Natural killer cell treated with Interleukin-12 subunit alpha and Interleukin-12 subunit beta and Interleukin-15 and Interleukin-18, amount 100 ng/mL, for 72 hours (primary cell): ENCODE measurements at regions not wholly inside any gene's neighbourhood (a gene's known extent, or its start where the extent isn't known, plus 50 kb on each side); places are given as distances from the start of the nearest gene placed in this dataset.
"Not testable (repeated sequence)": the region's sequence is repeated elsewhere in the genome, so short reads cannot be mapped to it uniquely, and the experiment has no call there.

Experiments
- ATAC-seq, 2 donors: fragments of 150-1000 bp; cut with Tn5 transposase in 1 of 2; sonication (Bioruptor Pico), chemical (Tn5 transposase) in 1 of 2; 2 replicates each; pipeline ENCODE4 v1.10.0; 2021
- DNase-seq: peaks from one replicate; pipeline ENCODE4 v3.0.0; 2022; ENCODE audit warnings: low spot score
- H3K27ac Mint-ChIP-seq, 2 donors: 1 replicate in 1 of 2; 2 replicates in 1 of 2; pipeline ENCODE4 v1.8.0; 2022; ENCODE audit warnings: mixed read lengths in 2 of 2, mild to moderate bottlenecking in 1 of 2, moderate library complexity in 1 of 2
- H3K27me3 Mint-ChIP-seq, 2 donors: 1 replicate in 1 of 2; 2 replicates in 1 of 2; pipeline ENCODE4 v1.8.0; 2022; ENCODE audit warnings: mixed read lengths in 2 of 2
- H3K36me3 Mint-ChIP-seq: one replicate; pipeline ENCODE4 v1.8.0; 2022; ENCODE audit warnings: mixed read lengths
- H3K4me1 Mint-ChIP-seq, 2 donors: 1 replicate in 1 of 2; 2 replicates in 1 of 2; pipeline ENCODE4 v1.8.0; 2022; ENCODE audit warnings: low read depth in 2 of 2, mixed read lengths in 2 of 2, mild to moderate bottlenecking in 1 of 2
- H3K4me3 Mint-ChIP-seq: one replicate; pipeline ENCODE4 v1.8.0; 2022; ENCODE audit warnings: mixed read lengths
- H3K9me3 Mint-ChIP-seq: 2 replicates; pipeline ENCODE4 v1.8.0; 2022; ENCODE audit warnings: mixed read lengths

DNA sequence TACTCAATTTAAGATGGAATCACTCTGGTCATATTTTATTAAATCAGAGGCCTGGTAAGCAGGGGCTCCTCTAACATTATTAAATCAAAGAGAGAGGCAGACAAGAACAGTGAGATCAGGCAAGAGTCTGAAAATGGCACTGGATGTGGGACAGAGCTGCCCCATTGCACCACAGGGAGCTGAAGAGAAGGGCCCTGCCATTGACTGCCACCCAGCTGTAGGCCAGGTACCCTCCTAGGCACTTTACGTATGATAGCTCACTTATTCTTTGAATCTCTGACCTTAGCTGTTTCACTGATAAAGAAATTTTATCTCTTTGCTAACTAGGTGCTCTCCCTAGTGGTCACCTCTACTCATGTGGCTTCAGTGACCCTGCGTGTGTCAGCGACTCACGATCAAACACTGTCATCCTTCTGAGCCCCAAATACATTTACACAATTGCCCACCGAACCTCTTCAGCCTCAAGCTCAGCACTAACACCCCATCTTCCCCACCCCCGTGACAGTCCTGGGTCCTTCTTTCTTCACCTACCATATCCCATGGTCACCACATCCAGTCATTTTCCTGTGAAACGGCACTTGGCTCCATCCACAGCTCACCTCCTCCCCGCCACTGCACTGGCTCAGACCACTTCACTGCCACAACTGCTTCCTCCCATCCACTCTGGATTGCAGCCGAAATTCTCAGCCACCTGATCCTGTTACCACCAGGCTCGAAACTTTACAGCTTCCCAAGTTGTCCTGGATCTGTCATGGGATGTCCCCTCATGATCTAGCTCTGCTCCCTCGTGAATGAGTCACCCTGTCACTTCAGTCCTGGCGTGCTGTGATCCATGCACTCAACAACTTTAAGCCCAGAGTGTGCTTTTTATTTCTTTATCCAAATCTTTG, 97.3 kb upstream of the SYT6 start:
- Mint-ChIP-seq H3K27ac (no peak overlapping the region), H3K27me3 (peaks cover 0 to 1% of the 10 kb centered on the region in 2 donors), H3K36me3 (no peaks in the 10 kb centered on the region), H3K9me3 (peaks cover 5% of the 10 kb centered on the region), H3K4me3 (no peak overlapping the region), H3K4me1 (peaks cover 0 to 2% of the 10 kb centered on the region in 2 donors)
- ATAC-seq = no peak
- no peak for DNase-seq

DNA sequence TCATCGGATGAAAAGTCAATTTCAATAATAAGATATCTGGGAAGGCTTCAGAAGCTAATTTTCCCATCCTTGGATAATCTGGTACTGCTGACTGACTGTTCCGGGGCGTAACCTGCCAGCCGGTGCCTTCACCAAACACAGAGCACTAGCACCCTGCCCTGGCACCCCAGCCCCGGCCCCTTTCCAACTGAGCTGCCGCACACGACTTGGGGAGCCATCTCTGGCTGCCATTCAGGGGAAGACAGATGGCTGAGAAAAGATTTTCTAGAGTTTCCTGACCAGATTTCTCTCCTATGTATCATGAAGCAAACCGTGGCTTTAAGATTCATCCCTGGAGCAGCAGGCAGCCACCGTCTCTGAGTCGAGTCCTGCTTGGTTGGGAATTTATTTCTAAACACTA, 96.0 kb upstream of the SYT6 start:
- Mint-ChIP-seq H3K4me3 (no peak overlapping the region), H3K27me3 (peaks cover 0 to 2% of the 10 kb centered on the region in 2 donors), H3K36me3 (peaks cover under 1% of the 10 kb centered on the region), H3K4me1 (peaks cover 0 to 2% of the 10 kb centered on the region in 2 donors), H3K9me3 (peaks cover 3% of the 10 kb centered on the region), H3K27ac (no peak overlapping the region)
- ATAC-seq (no peak), DNase-seq (no peak)

DNA sequence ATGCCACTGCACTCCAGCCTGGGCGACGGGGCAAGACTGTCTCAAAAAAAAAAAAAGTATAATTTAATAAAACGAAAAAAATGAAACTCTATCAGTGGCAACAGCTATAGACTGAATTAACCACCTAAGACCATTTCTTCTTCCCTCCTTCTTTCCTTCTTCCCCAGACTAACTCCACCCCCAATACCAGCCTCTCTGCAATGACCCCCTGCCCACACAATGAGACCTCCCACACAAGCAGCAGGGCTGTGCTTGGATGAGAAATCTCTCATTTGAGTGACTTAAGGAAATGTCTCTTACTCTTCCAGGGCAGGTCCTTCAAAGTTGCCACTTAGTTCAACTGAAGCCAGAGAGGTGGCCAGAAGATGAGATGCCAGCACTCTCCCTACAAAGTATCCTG, 94.5 kb upstream of the SYT6 start:
- ATAC-seq (no peak), DNase-seq (no peak)
- H3K36me3 Mint-ChIP-seq = peaks cover 12% of the 10 kb centered on the region
- H3K9me3 Mint-ChIP-seq = peaks cover 7% of the 10 kb centered on the region
- peaks cover 0 to 2% of the 10 kb centered on the region in 2 donors for H3K4me1 Mint-ChIP-seq
- no peak overlapping the region for H3K4me3 Mint-ChIP-seq
- H3K27me3 Mint-ChIP-seq = peaks cover 0 to 2% of the 10 kb centered on the region in 2 donors
- no peak overlapping the region for H3K27ac Mint-ChIP-seq

DNA sequence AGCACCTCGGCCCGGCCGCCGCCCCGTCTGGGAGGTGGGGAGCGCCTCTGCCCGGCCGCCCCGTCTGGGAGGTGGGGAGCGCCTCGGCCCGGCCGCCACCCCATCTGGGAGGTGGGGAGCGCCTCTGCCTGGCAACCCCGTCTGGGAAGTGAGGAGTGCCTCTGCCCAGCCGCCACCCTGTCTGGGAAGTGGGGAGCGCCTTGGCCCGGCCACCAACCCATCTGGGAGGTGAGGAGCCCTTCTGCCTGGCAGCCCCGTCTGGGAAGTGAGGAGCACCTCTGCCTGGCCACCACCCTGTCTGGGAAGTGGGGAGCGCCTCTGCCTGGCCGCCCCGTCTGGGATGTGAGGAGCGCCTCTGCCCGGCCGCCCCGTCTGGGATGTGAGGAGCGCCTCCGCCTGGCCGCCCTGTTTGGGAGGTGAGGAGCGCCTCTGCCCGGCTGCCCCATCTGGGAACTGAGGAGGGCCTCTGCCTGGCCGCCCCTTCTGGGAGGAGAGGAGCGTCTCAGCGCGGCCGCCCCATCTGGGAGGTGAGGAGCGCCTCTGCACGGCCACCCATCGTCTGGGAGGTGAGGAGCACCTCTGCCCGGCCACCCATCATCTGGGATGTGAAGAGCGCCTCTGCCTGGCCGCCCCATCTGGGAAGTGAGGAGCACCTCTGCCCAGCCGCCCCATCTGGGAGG, 89.0 kb upstream of the SYT6 start:
- ATAC-seq, H3K9me3 Mint-ChIP-seq, DNase-seq, H3K4me3 Mint-ChIP-seq, H3K4me1 Mint-ChIP-seq, H3K27ac Mint-ChIP-seq, H3K27me3 Mint-ChIP-seq: not testable (repeated sequence)
- peaks cover 19% of the 10 kb centered on the region for H3K36me3 Mint-ChIP-seq

DNA sequence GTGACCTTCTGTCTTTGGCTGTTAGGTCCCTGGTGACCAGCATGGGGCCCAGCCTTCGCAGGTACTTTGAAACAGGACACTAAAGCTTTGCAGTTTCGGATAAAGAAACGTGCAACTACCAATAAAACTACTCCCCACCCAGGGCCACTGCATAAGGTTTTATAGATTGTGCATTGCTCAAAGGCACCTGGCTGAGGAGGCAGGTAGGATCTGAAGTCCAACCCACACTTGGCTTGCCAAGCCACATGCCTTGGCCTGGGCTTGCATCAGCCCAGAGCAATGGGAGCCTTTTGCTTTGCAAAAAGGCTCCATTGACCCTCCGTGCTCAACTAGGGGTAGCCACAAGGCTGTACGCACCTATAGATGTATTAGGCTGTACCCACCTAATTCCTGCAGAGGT, 84.4 kb upstream of the SYT6 start:
- Mint-ChIP-seq H3K27ac (no peak overlapping the region), H3K27me3 (peaks cover 0 to 4% of the 10 kb centered on the region in 2 donors), H3K4me3 (no peak overlapping the region), H3K36me3 (peaks cover 6% of the 10 kb centered on the region), H3K9me3 (no peaks in the 10 kb centered on the region), H3K4me1 (no peaks in the 10 kb centered on the region)
- ATAC-seq = no peak
- DNase-seq = no peak

DNA sequence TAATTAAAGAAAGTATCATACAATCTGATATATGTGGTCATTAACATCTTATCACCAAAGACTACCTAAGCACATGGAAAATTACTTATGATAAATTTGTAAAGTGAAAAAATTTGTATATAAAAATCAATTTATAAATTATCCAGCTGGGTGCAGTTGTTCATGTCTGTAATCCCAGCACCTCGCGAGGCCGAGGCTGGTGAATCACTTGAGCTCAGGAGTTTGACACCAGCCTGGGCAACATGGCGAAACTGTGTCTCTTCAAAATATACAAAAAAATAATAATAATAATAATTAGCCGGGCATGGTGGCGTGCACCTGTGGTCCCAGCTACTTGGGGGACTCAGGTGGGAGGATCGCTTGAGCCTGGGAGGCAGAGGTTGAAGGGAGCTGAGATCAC, 82.8 kb upstream of the SYT6 start:
- Mint-ChIP-seq H3K36me3 (peaks cover 6% of the 10 kb centered on the region), H3K9me3 (no peaks in the 10 kb centered on the region), H3K27ac (no peak overlapping the region), H3K27me3 (peaks cover 0 to 4% of the 10 kb centered on the region in 2 donors), H3K4me1 (no peaks in the 10 kb centered on the region), H3K4me3 (no peak overlapping the region)
- ATAC-seq = no peak
- no peak for DNase-seq

DNA sequence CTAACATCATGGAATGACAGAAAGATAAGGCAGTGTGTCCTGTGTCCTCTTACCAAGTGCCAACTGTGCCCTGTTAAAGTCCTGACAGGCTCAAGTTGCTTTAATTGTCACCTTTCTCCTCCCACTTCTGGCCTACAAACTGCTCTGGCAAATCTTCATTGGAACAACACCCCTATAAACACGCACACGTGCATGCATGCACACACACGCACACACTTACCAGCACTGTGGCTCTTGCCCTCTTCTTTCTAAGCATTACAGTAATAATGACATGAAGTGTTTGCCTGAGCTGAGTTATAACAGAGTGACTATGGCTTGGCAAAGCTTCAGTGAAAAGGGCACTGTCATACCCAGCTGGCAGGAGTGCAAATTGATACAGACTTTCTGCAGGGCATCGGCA, 82.3 kb upstream of the SYT6 start:
- DNase-seq = no peak
- Mint-ChIP-seq H3K27ac (no peak overlapping the region), H3K36me3 (peaks cover 6% of the 10 kb centered on the region), H3K27me3 (peaks cover 0 to 4% of the 10 kb centered on the region in 2 donors), H3K9me3 (no peaks in the 10 kb centered on the region), H3K4me3 (no peak overlapping the region), H3K4me1 (no peaks in the 10 kb centered on the region)
- no peak for ATAC-seq

DNA sequence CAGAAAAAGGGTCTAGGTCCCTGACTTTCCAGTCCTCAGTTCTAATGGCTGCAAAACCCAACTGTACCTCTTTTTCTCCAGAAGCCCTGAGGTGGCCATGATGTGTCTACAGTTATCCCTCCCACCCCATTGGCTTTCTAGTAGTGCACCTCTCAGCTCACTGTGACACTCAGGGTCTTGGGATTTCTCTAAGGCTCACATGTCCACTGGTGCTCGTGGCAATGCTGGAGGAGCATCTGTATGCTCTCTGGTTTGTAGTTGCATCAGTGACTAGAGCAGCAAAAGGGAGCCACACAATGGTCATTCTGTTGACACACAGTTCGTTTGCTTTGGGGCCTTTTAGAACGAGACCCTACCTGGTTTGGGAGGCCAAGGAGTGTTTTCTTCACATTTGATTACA, 81.6 kb upstream of the SYT6 start:
- Mint-ChIP-seq H3K4me3 (no peak overlapping the region), H3K9me3 (no peaks in the 10 kb centered on the region), H3K27ac (no peak overlapping the region), H3K36me3 (no peaks in the 10 kb centered on the region), H3K4me1 (no peaks in the 10 kb centered on the region), H3K27me3 (peaks cover 0 to 4% of the 10 kb centered on the region in 2 donors)
- ATAC-seq (no peak), DNase-seq (no peak)

DNA sequence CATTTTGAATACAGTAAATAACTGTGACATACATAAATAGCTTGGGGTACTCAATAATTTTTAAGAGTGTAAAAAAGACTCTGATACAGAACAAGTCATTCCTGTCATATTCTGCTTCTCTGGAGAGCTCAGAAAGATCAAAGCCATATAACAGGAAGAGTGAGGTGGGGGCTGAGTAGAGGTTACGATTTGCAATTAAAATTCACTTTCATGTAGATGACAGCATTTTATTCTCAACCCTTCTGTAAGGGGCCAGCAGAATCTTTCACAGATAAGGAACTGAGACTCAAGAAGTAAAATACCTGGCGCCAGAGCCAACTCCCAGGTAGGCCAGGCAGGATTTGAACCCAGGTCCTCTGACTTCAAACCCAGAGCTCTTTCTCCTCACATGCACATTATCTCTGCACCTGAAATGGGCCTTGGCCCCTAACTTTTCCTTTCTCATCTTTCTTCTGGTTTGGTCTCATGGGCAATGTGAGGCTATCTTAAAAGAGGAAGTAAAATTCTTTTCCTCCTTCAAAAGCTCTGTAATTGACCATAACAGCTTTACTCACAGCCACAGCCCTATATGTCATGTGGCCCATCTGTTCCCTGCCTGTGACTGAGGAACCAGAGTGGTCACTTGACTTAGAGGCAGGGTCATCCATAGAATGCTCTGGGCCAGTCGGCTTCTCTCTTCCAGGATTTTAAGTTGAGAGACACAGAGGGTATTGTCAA, 80.9 kb upstream of the SYT6 start:
- no peak for DNase-seq
- H3K27ac Mint-ChIP-seq = no peak overlapping the region
- H3K9me3 Mint-ChIP-seq = no peaks in the 10 kb centered on the region
- no peaks in the 10 kb centered on the region for H3K36me3 Mint-ChIP-seq
- no peak for ATAC-seq
- H3K4me1 Mint-ChIP-seq = no peaks in the 10 kb centered on the region
- peaks cover 0 to 4% of the 10 kb centered on the region in 2 donors for H3K27me3 Mint-ChIP-seq
- H3K4me3 Mint-ChIP-seq = no peak overlapping the region

DNA sequence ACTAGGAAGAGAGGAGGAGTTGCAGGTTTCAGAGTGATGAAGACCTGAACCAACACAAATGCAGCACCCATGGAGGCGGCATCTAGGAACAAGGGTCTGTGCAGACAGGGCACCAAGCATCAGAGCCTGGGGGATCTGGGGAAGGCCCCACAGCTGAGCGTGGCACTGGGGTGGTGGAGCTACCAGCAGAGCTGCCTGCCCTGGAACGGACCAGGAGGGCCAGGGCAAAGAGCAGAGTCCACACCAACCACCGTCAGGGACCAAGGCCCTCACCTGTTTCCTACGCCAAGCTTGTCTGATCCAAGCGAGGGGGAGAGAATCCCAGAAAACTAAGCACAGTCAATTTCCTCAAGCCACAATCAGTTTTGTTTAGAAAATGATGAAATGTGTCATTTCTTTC, 79.0 kb upstream of the SYT6 start:
- Mint-ChIP-seq H3K27me3 (peaks cover 0 to under 1% of the 10 kb centered on the region in 2 donors), H3K36me3 (no peaks in the 10 kb centered on the region), H3K27ac (no peak overlapping the region), H3K9me3 (no peaks in the 10 kb centered on the region), H3K4me1 (peaks cover 0 to under 1% of the 10 kb centered on the region in 2 donors), H3K4me3 (no peak overlapping the region)
- no peak for ATAC-seq
- DNase-seq = no peak

DNA sequence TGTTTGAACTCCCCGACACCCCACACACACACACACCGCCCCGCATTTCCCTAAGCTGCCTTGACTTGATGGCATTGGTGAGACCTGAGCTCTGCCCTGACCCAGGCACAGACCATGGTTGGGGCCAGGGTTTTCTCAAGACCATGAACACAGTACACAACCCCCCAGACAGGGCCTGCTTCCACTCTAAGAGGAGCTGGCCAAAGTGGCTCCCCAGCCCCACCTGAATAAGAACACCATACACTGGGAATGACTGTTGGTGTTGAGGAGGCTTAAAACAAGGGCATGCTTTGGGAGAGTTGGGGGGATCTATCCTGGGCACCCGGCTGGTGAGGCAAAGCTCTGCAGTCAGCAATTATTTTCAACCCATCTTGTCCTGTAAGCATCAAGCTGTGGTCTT, 77.6 kb upstream of the SYT6 start:
- no peak for DNase-seq
- no peaks in the 10 kb centered on the region for H3K9me3 Mint-ChIP-seq
- no peak overlapping the region for H3K4me3 Mint-ChIP-seq
- no peaks in the 10 kb centered on the region for H3K36me3 Mint-ChIP-seq
- no peak for ATAC-seq
- no peak overlapping the region for H3K27ac Mint-ChIP-seq
- peaks cover 0 to 3% of the 10 kb centered on the region in 2 donors for H3K4me1 Mint-ChIP-seq
- H3K27me3 Mint-ChIP-seq = peaks cover 0 to 2% of the 10 kb centered on the region in 2 donors

DNA sequence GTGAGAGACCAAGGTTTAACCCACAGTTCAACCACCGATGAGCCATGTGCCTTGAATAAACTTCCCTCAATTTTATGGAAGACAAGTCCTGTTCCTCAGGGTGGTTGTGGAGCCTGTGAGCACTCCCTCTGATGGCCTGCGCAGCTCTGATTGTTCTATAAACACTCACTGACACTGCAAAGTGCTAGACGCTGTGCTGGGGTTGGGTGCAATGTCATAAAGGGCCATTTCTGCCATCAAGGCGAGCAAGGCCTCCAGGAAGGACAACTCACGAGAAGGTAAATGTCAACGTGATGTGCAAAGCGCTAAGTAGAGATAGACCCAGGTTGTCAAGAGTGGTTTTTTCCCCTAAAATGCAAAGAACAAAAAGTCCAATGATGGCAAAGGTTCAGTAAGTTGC, 75.7 kb upstream of the SYT6 start:
- no peaks in the 10 kb centered on the region for H3K9me3 Mint-ChIP-seq

DNA sequence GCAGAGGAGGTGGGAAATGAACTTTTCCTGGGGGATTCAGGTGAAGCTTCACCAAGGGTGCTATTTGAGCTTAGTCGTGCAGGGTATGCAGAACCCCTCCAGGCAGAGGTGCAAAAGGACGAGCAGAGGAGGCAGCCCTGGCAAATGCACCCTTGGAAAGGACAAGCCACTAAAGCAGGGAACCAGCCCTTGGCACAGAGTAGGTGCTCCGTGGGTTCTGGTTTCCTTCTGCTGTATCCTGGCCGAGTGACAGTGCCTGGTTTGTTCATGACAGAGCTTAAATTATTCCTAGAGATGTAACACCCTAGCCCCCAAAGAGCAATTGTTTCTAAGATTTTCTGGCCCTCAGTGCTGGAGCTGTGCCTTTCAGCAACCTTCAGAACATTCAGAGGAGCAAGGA, 73.4 kb upstream of the SYT6 start:
- DNase-seq (no peak), ATAC-seq (no peak)
- Mint-ChIP-seq H3K36me3 (no peaks in the 10 kb centered on the region), H3K9me3 (no peaks in the 10 kb centered on the region), H3K27ac (no peak overlapping the region), H3K4me1 (peaks cover 0 to 3% of the 10 kb centered on the region in 2 donors), H3K4me3 (no peak overlapping the region), H3K27me3 (peaks cover 0 to 2% of the 10 kb centered on the region in 2 donors)

More for the DNA sequence above, 75.7 kb upstream of the SYT6 start:
- no peak for DNase-seq
- Mint-ChIP-seq H3K36me3 (no peaks in the 10 kb centered on the region), H3K27me3 (peaks cover 0 to 2% of the 10 kb centered on the region in 2 donors), H3K4me1 (peaks cover 0 to 3% of the 10 kb centered on the region in 2 donors), H3K27ac (no peak overlapping the region), H3K4me3 (no peak overlapping the region)
- no peak for ATAC-seq
